AG08395 (cell line): ENCODE measurements at regions not wholly inside any gene's neighbourhood (a gene's known extent, or its start where the extent isn't known, plus 50 kb on each side); places are given as distances from the start of the nearest gene placed in this dataset.

Experiments
- DNase-seq: peaks from one replicate; pipeline ENCODE4 v3.0.0; 2012; ENCODE audit warnings: mixed read lengths, low spot score

- DNase-seq: no peak
Measured at GRCh38 chr19:30153326-30154210, 211.5 kb downstream of the URI1 start.

DNA sequence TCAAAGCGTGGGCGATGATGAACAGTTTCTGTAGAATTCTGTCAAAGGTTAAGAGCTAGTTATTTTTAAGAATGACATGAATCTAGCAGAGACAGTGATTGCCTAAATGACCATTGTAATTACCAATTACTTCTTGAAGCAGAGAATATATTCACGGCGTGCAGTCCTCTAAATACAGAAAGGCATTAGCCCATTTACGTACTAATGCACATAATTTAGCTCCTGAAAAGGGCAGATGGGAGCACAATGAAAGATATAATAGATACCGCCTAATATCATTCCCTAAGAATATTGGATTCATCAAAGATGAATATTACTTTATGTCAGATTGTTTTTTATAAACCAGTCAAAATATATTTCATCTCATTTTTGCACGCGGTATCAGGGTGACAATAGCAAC is 212.4 kb downstream of the URI1 start:
- DNase-seq: no peak

- DNase-seq: no peak
Measured at GRCh38 chr19:30155381-30156200, 213.6 kb downstream of the URI1 start.

- DNase-seq: no peak
Measured at GRCh38 chr19:30156646-30157045, 214.6 kb downstream of the URI1 start.

- no peak for DNase-seq
Measured at GRCh38 chr19:30158067-30158892, 213.9 kb upstream of the ZNF536 start.

GRCh38 chr19:30158893-30159245 is 213.3 kb upstream of the ZNF536 start:
- DNase-seq: no peak

DNA sequence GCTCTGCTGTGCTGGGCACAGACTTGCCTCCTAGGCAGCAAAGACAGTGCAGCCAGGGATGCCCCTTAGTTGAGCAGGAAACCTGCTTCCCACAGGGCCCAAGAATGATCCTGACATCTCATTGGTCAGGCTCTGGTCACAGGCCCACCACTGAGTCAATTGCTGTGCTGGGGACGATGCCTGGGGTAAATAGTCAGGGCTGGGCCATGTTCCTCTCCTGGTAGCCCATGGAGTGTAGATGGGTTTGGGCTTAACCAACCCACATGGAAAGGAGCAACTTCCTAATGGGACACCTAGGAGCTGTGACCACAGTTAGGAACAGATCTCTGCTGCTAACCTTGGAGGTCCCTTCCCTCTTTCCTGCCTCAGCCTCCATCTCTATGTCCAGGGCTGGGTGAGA is 212.5 kb upstream of the ZNF536 start:
- no peak for DNase-seq

GRCh38 chr19:30160426-30160825 is 211.8 kb upstream of the ZNF536 start:
- DNase-seq: no peak

DNA sequence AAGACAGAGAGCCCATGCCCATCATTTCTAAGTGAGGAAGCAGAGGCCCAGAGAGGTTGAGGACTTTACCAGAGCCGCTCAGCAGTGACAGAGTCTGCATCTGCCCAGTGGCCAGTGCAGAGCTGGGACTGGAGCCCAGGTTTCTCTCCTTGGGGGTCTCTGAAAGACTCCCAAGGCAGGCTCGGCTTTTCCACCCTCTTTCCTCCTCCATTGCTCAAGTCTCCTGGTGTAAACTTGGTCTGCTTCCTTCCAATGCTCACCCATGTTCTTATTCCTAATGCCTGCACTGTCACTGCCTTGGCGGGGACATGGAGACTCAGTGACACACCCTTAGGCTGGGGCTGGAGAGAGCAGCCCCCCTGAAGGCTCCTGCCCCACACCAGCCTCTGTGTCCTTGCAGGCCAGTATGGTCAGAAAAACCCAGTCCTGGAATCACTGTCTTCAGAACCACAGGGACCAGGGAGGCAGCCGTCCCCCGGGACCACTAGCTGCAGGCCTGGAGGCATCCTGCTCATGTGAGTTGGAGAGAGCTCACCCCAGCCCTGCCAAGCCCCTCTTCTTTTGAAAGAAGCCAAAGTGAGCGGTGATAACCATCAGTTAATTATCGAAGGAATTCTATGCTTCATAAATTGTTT is 211.0 kb upstream of the ZNF536 start:
- no peak for DNase-seq

GRCh38 chr19:30161770-30162169 is 210.4 kb upstream of the ZNF536 start:
- no peak for DNase-seq

DNA sequence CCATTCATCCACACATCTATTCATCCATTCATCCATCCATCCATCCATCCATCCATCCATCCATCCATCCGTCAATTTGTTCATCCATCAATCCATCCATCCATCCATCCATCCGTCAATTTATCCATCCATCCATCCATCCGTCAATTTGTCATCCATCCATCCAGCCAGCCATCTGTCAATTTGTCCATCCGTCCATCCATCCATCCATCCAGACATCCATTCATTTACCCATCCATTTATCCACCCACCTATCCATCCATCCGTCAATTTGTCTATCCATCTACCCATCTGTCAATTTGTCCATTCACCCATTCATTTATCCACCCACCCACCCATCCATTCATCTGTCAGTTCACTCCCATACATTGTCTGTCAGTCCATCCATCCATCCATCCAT is 209.5 kb upstream of the ZNF536 start:
- no peak for DNase-seq

DNA sequence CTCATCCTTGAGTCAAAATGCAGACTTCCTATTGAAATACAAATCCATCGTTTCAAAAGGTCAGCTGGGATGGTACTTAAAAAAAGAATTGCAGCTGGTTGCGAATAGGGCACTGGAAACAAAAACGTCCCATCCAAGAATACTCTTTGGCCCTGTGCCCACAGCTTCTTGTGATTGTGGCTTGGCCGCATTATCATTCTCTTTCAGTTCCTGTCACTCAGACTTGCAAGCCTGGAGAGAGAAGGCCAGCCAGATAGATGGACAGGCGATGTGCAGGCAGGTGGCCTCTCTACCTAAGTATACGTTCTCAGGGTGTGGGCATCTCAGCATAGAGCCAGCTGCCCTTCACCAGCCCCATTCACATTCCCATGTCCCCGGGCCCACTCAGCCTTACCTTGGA is 208.5 kb upstream of the ZNF536 start:
- no peak for DNase-seq

DNA sequence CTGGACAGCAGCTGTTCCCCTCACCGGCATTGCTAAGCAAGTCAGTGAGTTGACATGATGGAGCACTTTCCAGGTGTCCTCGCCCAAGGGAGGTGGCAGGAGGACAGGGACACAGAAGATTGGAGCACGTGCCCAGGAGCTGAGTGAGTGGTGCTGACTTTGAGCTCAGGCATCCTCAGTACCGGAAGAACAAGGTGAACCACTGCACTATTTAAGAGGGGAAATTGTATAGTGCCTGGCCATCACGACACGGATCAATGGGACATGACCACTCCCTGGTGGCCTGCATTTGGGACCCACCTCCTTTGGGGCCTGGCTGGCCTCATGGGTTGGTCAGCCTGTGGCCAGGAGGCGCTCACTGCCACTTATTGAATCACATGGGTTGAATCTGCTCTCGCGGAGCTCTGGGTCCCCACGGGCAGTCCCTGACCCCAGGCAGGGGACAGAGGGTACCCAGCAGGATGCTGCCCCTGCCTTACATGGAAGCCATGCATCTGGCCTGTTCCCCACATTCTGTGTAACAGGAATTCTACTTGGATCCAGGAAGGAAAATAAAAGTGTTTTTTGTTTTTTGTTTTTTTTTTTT is 206.9 kb upstream of the ZNF536 start:
- DNase-seq: no peak

DNA sequence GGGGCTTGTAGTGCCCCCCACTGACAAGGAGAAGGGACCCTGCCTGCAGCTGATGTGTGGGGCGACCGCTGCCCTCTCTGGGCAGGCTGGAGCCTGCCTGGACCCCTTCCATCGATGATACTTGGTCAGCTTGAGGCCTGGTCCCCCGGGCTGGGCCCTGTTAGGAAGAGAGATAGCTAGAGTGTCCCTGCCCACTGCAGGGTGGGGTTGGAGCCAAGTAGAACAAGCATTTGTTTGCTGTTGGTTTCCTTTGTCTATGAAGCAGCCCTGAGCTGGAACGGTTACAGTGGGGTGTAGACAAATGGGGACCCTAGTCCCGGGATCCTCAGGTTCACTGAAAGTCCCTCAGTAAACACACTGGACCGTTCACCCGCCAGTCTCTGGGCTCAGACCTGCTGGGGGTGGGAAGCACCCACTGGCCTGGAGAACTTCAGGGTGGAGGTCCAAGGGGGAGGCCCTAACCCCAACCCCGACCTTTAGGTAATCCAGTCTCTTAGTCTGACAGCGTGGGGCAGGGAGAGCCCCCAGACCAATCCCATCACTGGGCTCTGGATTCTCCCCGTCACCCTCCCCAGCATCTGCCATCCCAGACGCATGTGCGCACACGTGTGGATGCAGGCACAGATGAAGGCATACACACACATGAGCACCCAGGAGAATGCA is 204.8 kb upstream of the ZNF536 start:
- DNase-seq: no peak

- no peak for DNase-seq
Measured at GRCh38 chr19:30167976-30168635, 204.1 kb upstream of the ZNF536 start.

DNA sequence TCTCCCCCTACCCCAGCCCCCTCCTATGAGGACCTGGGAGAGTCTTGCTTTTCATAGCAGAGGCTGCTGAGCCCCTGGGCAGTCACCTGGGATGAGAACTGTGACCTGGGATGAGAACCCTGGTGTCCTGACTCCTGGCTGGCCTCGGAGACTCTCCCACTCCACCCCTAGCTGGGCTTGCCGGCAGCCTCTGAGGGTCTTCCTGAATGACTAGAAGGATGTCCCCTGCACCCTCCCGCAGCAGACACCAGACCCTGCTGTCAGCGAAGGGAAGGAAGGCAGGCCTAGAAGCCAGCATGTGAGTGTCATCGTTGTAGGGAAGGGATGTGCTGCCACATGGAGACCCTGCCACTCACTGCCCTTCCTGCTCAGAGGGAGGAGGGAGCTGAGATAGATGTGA is 203.4 kb upstream of the ZNF536 start:
- DNase-seq: no peak

DNA sequence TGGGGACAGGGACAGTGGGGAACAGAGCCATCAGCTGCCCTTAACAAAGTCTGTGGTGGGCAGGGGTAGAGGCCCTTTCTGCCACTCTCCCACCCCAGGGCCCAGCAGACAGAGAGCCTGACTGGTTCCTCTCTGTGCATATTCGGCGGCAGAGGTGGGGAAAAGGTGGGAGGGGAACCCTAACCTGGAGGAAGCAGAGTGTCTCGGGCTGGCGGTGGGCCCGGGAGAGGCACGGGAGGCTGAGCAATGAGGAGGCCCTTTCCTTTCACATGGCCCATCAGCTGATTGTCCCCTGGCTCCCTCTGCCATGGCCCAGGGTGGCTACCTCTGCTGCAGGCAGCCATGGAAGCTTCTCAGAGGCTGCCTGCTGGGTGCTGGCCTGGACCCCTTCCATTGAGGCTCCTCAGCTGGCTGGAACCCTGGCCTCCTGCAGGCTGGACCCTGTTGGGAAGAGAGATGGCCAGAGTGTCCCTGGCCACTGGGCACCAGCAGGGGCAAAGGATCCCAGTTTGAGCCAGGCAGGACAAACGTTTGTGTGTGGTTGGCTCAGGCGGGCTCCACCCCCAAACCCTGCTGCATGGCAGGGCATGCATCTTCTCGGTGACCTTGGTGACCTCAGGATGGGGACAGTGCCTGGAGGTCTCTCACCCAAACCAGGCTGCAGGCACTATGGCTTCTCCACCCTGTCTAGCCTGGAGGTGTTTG is 202.8 kb upstream of the ZNF536 start:
- DNase-seq: no peak

DNA sequence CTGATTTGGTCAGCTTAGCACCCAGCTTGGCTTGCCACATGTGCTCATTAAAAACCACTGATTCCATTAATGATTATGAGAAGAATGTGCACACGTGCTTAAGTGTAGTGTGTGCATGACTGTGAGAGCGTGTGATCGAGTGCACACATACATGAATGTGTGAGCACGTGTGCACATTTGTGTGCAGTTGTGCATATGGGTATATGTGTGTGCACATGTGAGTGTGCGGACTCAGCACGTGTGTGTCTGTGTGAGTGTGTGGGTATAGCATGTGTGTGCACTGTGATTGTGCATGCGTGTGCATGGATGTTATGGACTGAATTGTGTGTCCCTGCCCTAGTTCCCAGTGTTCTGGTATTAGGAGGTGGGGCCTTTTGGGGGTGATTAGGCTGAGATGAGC is 202.1 kb upstream of the ZNF536 start:
- DNase-seq: no peak

DNA sequence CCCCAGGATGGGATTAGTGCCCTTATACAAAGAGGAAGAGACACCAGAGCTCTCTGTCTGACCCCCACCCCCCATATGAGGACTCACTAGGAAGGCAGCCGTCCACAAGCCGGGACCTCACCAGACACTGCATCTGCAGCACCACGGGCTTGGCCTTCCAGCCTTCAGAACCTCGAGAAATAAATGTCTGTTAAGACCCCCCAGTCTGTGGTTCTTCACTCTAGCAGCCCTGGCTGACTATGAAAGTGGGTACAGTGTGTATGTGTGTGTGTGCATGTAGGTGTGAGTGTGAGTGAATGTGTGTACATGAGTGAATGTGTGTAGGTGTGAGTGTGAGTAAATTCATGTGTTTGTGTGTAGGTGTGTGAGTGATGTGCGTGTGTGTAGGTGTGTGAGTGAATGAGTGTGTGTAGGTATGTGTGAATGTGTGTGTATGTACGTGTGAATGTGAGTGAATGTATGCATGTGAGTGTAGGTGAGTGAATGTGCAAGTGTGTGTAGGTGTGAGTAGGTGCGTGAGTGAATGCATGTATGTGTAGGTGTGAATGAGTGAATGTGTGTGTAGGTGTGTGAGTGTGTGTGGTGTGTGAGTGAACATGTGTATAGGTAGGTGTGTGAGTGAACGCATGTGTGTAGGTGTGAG is 201.6 kb upstream of the ZNF536 start:
- no peak for DNase-seq
